PFSK-1 (cell line): ENCODE measurements at regions not wholly inside any gene's neighbourhood (a gene's known extent, or its start where the extent isn't known, plus 50 kb on each side); places are given as distances from the start of the nearest gene placed in this dataset.

Source experiments
- FOXP2 ChIP-seq: optimal IDR thresholded peaks from 2 replicates; pipeline ENCODE3; 2011; ENCODE audit warnings: borderline replicate concordance, control low read depth, inconsistent platforms; ENCODE audit not compliant: insufficient read depth; ENCODE audit errors: extremely low read length, extremely low read depth
- POLR2AphosphoS5 ChIP-seq: IDR thresholded peaks from 2 replicates; pipeline ENCODE4 v1.6.1; 2012; ENCODE audit warnings: low read depth, mild to moderate bottlenecking, control low read depth, low read length, moderate library complexity
- SIN3A ChIP-seq: IDR thresholded peaks from 2 replicates; pipeline ENCODE4 v1.6.1; 2012; ENCODE audit warnings: mild to moderate bottlenecking, low read length, moderate library complexity, borderline replicate concordance; ENCODE audit not compliant: insufficient read depth
- TAF1 ChIP-seq: IDR thresholded peaks from 2 replicates; pipeline ENCODE4 v1.6.1; 2012; ENCODE audit warnings: low read length, control low read depth, borderline replicate concordance; ENCODE audit not compliant: insufficient read depth
- TF ChIP-seq, protein P1 (sequence below), 2 experiments: IDR thresholded peaks; 2 replicates each; pipeline versions ENCODE4 v1.6.1 to v1.8.0; 2011 to 2012; ENCODE audit warnings: low read depth in 2 of 2, low read length in 2 of 2, control low read depth in 1 of 2, inconsistent platforms in 1 of 2, mild to moderate bottlenecking in 1 of 2, moderate library complexity in 1 of 2; ENCODE audit not compliant: insufficient read depth in 1 of 2

- TF ChIP-seq, protein P1, sequence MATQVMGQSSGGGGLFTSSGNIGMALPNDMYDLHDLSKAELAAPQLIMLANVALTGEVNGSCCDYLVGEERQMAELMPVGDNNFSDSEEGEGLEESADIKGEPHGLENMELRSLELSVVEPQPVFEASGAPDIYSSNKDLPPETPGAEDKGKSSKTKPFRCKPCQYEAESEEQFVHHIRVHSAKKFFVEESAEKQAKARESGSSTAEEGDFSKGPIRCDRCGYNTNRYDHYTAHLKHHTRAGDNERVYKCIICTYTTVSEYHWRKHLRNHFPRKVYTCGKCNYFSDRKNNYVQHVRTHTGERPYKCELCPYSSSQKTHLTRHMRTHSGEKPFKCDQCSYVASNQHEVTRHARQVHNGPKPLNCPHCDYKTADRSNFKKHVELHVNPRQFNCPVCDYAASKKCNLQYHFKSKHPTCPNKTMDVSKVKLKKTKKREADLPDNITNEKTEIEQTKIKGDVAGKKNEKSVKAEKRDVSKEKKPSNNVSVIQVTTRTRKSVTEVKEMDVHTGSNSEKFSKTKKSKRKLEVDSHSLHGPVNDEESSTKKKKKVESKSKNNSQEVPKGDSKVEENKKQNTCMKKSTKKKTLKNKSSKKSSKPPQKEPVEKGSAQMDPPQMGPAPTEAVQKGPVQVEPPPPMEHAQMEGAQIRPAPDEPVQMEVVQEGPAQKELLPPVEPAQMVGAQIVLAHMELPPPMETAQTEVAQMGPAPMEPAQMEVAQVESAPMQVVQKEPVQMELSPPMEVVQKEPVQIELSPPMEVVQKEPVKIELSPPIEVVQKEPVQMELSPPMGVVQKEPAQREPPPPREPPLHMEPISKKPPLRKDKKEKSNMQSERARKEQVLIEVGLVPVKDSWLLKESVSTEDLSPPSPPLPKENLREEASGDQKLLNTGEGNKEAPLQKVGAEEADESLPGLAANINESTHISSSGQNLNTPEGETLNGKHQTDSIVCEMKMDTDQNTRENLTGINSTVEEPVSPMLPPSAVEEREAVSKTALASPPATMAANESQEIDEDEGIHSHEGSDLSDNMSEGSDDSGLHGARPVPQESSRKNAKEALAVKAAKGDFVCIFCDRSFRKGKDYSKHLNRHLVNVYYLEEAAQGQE (IDR thresholded peaks at IDR 0.05; ENCODE audit: insufficient read depth in 1 of 2, low read depth in 2 of 2, low read length in 2 of 2) = no peak
- TF ChIP-seq TAF1 (no peak), SIN3A (no peak), FOXP2 (no peak), POLR2AphosphoS5 (no peak)
Measured at GRCh38 chr7:120079022-120079421, 194.0 kb upstream of the KCND2 start.
